ENCODE measurements at regions not wholly inside any gene's neighbourhood (a gene's known extent, or its start where the extent isn't known, plus 50 kb on each side); places are given as distances from the start of the nearest gene placed in this dataset.

DNA sequence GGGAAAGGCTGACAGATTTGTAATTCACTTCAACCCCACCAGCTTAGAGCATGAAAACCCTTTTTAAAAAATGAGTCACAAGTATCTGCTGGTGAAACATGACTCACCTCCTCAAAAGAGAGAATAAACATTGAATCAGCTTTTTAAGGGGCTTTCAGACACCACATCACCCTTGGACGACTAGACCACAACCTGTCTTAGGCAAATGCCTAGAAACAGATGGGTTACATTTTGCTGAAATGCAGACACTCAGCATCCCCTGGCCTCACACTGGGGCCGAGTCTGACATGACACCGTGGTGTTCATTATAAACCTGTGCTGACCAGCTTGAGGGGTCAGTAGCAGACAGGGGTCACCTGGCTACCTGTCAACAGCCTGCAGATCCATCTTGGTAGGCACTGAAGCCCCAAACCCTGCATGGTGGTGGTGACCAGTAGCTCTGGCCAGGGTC is 175.3 kb upstream of the CST7 start:
- TF ChIP-seq, protein P1, sequence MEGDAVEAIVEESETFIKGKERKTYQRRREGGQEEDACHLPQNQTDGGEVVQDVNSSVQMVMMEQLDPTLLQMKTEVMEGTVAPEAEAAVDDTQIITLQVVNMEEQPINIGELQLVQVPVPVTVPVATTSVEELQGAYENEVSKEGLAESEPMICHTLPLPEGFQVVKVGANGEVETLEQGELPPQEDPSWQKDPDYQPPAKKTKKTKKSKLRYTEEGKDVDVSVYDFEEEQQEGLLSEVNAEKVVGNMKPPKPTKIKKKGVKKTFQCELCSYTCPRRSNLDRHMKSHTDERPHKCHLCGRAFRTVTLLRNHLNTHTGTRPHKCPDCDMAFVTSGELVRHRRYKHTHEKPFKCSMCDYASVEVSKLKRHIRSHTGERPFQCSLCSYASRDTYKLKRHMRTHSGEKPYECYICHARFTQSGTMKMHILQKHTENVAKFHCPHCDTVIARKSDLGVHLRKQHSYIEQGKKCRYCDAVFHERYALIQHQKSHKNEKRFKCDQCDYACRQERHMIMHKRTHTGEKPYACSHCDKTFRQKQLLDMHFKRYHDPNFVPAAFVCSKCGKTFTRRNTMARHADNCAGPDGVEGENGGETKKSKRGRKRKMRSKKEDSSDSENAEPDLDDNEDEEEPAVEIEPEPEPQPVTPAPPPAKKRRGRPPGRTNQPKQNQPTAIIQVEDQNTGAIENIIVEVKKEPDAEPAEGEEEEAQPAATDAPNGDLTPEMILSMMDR (IDR thresholded peaks at IDR 0.05) = no peak
- no peak for TF ChIP-seq EP300 (IDR thresholded peaks at IDR 0.05)

Data from ovary (tissue), 3 donors.